ENCODE measurements at regions not wholly inside any gene's neighbourhood (a gene's known extent, or its start where the extent isn't known, plus 50 kb on each side); places are given as distances from the start of the nearest gene placed in this dataset.

DNA sequence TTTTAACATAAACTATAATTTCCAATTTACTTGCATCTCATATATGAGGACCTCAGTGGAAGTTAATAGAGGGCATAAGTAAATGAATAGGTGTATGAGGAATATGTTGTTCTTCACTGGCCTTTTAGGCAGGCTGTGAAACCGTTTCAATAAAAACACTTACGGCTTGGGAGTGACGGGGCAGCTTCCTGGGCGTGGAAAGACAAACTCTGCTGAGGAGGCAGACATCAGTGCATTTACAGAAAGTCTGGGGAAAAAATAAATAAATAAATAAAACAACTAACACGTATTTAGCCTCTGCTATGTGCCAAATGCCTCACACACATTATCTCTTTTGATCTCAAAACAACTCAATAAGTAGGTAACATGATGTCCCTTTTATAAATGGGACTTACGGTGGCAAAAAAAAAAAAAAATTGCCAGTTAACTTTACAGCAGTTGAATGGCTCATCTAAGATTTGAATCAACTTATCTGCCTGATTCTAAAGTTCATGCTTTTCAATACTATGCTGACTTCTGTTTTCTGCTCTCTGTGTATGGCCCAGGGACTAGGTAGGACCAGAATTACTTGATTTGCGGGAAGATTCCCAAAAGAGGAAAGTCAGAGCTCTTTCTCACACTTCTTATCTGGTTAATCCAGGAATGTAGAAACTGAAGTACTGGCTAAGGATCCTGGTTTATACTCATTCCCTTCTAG, 77.5 kb upstream of the LRATD1 start (continued):
- TF ChIP-seq ZNF462 (CRISPR knock-in tag; IDR thresholded peaks at IDR 0.05) (no peak), ZNF114 (CRISPR knock-in tag; IDR thresholded peaks at IDR 0.05) (no peak), JUNB (IDR thresholded peaks at IDR 0.05; ENCODE audit: unreplicated experiment) (no peak), EZH2phosphoT487 (IDR thresholded peaks at IDR 0.05; ENCODE audit: unreplicated experiment) (no peak)
- TF ChIP-seq, protein P1, sequence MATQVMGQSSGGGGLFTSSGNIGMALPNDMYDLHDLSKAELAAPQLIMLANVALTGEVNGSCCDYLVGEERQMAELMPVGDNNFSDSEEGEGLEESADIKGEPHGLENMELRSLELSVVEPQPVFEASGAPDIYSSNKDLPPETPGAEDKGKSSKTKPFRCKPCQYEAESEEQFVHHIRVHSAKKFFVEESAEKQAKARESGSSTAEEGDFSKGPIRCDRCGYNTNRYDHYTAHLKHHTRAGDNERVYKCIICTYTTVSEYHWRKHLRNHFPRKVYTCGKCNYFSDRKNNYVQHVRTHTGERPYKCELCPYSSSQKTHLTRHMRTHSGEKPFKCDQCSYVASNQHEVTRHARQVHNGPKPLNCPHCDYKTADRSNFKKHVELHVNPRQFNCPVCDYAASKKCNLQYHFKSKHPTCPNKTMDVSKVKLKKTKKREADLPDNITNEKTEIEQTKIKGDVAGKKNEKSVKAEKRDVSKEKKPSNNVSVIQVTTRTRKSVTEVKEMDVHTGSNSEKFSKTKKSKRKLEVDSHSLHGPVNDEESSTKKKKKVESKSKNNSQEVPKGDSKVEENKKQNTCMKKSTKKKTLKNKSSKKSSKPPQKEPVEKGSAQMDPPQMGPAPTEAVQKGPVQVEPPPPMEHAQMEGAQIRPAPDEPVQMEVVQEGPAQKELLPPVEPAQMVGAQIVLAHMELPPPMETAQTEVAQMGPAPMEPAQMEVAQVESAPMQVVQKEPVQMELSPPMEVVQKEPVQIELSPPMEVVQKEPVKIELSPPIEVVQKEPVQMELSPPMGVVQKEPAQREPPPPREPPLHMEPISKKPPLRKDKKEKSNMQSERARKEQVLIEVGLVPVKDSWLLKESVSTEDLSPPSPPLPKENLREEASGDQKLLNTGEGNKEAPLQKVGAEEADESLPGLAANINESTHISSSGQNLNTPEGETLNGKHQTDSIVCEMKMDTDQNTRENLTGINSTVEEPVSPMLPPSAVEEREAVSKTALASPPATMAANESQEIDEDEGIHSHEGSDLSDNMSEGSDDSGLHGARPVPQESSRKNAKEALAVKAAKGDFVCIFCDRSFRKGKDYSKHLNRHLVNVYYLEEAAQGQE (IDR thresholded peaks at IDR 0.05; ENCODE audit: unreplicated experiment): no peak

DNA sequence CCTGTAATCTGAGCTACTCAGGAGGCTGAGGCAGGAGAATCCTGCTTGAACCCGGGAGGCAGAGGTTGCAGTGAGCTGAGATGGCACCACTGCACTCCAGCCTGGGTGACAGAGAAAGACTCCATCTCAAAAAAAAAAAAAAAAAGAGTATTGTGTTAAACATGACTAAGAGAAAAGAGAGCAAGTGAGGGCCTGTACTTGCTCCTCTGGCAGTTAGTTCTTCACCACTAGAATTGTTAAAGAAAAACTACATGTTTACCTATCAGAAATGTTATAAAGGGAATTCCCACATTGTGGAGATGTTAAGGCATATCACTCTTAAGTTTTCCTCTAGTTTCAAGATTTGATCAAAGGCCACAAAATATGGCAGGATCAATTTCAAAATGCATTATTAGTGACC, 75.4 kb upstream of the LRATD1 start:
- H3K9me3 Mint-ChIP-seq: no peaks in the 10 kb centered on the region
- no peak overlapping the region for H3K27ac Mint-ChIP-seq
- H3K9me2 ChIP-seq (ENCODE audit: insufficient read depth): no peaks in the 10 kb centered on the region
- H3K79me2 ChIP-seq (replicated peaks; ENCODE audit: insufficient read depth): no peaks in the 10 kb centered on the region
- H3K36me3 ChIP-seq (ENCODE audit: insufficient read depth): no peaks in the 10 kb centered on the region
- no peak overlapping the region for H2AFZ ChIP-seq
- no peaks in the 10 kb centered on the region for H4K20me1 ChIP-seq (replicated peaks; ENCODE audit: insufficient read depth)
- DNase-seq (ENCODE audit: low spot score): no peak
- no peak overlapping the region for H3K27ac ChIP-seq (ENCODE audit: low read depth)
- H3K4me1 ChIP-seq (ENCODE audit: insufficient read depth): no peaks in the 10 kb centered on the region
- no peaks in the 10 kb centered on the region for H3F3A ChIP-seq (replicated peaks; ENCODE audit: low read depth)
- ATAC-seq: no peak
- no peak overlapping the region for H3K4me2 ChIP-seq
- H3K4me3 Mint-ChIP-seq: no peak overlapping the region
- H3K36me3 Mint-ChIP-seq (ENCODE audit: low read depth): no peaks in the 10 kb centered on the region
- H3K27me3 Mint-ChIP-seq (ENCODE audit: insufficient read depth, low read depth, poor library complexity): no peaks in the 10 kb centered on the region
- no peaks in the 10 kb centered on the region for H3K27me3 ChIP-seq (ENCODE audit: insufficient read depth)
- H3K4me1 Mint-ChIP-seq: no peaks in the 10 kb centered on the region
- H3K4me3 ChIP-seq: no peak overlapping the region
- no peak for TF ChIP-seq EZH2phosphoT487 (IDR thresholded peaks at IDR 0.05; ENCODE audit: unreplicated experiment)
- no peak for TF ChIP-seq POLR2AphosphoS5 (IDR thresholded peaks at IDR 0.05; ENCODE audit: low read depth)
